ENCODE measurements at regions not wholly inside any gene's neighbourhood (a gene's known extent, or its start where the extent isn't known, plus 50 kb on each side); places are given as distances from the start of the nearest gene placed in this dataset.

GRCh38 chr5:145464171-145464570 lies 371.0 kb downstream of the PRELID2 start:
- TF ChIP-seq CTCF (IDR thresholded peaks at IDR 0.05; ENCODE audit: borderline replicate concordance, extremely low read depth, low read length, poor library complexity, severe bottlenecking) (no peak), EZH2 (IDR thresholded peaks at IDR 0.05; ENCODE audit: borderline replicate concordance, low read depth, low read length, severe bottlenecking) (no peak)
